ENCODE measurements at regions not wholly inside any gene's neighbourhood (a gene's known extent, or its start where the extent isn't known, plus 50 kb on each side); places are given as distances from the start of the nearest gene placed in this dataset.
A peak's percentile ranks its signal among the peaks of the same experiment; 100 is the strongest.

DNA sequence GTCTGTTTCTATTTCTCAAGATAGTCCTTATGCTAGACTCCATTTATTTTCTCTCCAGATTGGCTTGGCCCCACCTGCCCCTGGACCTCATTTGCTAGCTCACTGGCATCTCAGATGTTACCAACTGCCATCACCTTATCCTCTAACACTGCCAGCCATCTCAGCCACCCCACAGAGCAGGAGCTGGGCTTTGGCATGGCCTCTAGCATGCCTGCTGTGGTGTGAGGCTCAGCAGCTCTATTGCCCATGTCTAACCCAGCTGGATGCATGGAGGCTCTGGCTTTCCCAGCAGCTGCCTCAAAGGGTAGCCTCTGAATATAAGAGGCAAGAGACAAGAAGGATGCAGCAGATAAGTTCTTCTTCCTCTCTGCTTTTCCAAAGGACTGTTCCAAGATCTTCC, 373.4 kb downstream of the TNS1 start:
- peaks cover 12% of the 10 kb centered on the region for H3K27me3 Mint-ChIP-seq (ENCODE audit: low read depth, poor library complexity)
- DNase-seq: no peak
- H3K27ac Mint-ChIP-seq: peak overlapping the region; percentile 8
- no peaks in the 10 kb centered on the region for H3K9me3 Mint-ChIP-seq
- H3K36me3 Mint-ChIP-seq (ENCODE audit: low read depth): no peaks in the 10 kb centered on the region
- H3K4me1 Mint-ChIP-seq: peaks cover 59% of the 10 kb centered on the region
- no peak for TF ChIP-seq CTCF (IDR thresholded peaks at IDR 0.05)
- no peak overlapping the region for H3K4me3 Mint-ChIP-seq

DNA sequence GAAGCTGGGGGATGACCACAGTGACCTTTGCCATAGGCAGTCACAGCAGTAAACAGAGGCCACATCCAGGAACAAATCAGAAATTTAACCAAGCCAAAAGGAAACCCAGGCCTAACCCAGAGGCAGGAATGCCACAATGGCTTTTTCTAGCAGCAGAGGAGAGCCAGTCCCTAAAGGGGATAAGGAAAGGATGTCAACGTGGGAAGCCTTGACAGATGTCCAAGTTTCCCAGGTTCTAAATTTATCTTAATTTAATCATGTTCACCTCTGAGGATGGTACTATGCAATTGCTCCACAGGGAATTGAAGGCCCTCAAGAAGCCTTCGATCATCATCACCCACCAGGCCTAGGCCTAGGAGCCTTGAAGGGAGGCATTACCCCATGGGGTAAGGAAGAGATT, 374.7 kb downstream of the TNS1 start:
- H3K4me3 Mint-ChIP-seq: no peak overlapping the region
- peaks cover 58% of the 10 kb centered on the region for H3K4me1 Mint-ChIP-seq
- H3K27ac Mint-ChIP-seq: peak overlapping the region; percentile 74

GRCh38 chr2:217626926-217627325, 375.9 kb downstream of the TNS1 start:
- no peak overlapping the region for H3K4me3 Mint-ChIP-seq

More for the DNA sequence above, 374.7 kb downstream of the TNS1 start:
- Mint-ChIP-seq H3K27me3 (ENCODE audit: low read depth, poor library complexity) (peaks cover 8% of the 10 kb centered on the region), H3K9me3 (no peaks in the 10 kb centered on the region), H3K36me3 (ENCODE audit: low read depth) (no peaks in the 10 kb centered on the region)
- no peak for TF ChIP-seq CTCF (IDR thresholded peaks at IDR 0.05)
- DNase-seq: no peak

DNA sequence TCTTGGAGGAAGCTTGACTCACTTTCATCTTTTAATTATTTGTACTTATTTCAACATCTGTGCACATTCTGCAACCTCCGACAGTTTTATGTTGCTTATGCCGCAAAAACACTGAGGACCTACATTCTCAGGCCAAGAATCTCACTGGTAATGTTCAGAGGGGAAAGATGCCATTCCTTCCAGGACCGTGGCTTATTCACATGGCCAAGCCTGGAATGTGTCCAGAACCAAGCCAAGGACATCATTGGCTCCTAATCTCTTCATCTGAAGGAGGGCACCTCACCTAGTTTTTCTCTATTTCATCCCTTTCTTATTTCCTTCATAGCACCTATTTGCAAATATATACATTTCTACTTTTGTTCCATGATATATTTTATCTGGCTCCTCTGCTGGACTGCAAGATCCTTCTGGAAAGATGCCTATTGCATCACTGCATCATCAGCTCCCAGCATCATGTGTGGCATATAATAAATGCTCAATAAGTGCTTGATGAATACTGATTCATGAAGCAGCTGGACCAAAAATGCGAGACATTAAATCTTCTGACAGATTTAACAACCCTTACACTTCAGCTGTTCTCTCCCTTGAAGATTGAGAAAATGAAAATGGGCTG, 377.1 kb downstream of the TNS1 start:
- no peak overlapping the region for H3K4me3 Mint-ChIP-seq
- H3K4me1 Mint-ChIP-seq: peaks cover 64% of the 10 kb centered on the region
- no peak for DNase-seq
- TF ChIP-seq CTCF (IDR thresholded peaks at IDR 0.05): no peak
- H3K27ac Mint-ChIP-seq: no peak overlapping the region
- H3K27me3 Mint-ChIP-seq (ENCODE audit: low read depth, poor library complexity): peaks cover 6% of the 10 kb centered on the region
- H3K36me3 Mint-ChIP-seq (ENCODE audit: low read depth): no peaks in the 10 kb centered on the region
- no peaks in the 10 kb centered on the region for H3K9me3 Mint-ChIP-seq

More at GRCh38 chr2:217626926-217627325, 375.9 kb downstream of the TNS1 start:
- peaks cover 6% of the 10 kb centered on the region for H3K27me3 Mint-ChIP-seq (ENCODE audit: low read depth, poor library complexity)
- no peaks in the 10 kb centered on the region for H3K9me3 Mint-ChIP-seq
- no peak for TF ChIP-seq CTCF (IDR thresholded peaks at IDR 0.05)
- DNase-seq: no peak
- H3K4me1 Mint-ChIP-seq: peaks cover 64% of the 10 kb centered on the region
- H3K27ac Mint-ChIP-seq: no peak overlapping the region
- H3K36me3 Mint-ChIP-seq (ENCODE audit: low read depth): no peaks in the 10 kb centered on the region

GRCh38 chr2:217623281-217623912, 379.4 kb downstream of the TNS1 start:
- Mint-ChIP-seq H3K4me3 (no peak overlapping the region), H3K4me1 (peaks cover 64% of the 10 kb centered on the region), H3K27ac (no peak overlapping the region), H3K27me3 (ENCODE audit: low read depth, poor library complexity) (peaks cover 2% of the 10 kb centered on the region), H3K36me3 (ENCODE audit: low read depth) (no peaks in the 10 kb centered on the region), H3K9me3 (no peaks in the 10 kb centered on the region)
- no peak for TF ChIP-seq CTCF (IDR thresholded peaks at IDR 0.05)
- DNase-seq: no peak

All from nephron progenitor cell (in vitro differentiated cells).